Parathyroid adenoma (tissue), 2 donors: ENCODE measurements at regions not wholly inside any gene's neighbourhood (a gene's known extent, or its start where the extent isn't known, plus 50 kb on each side); places are given as distances from the start of the nearest gene placed in this dataset.

Experiments used
- H2AFZ ChIP-seq: fragments of 300-600 bp; sonication (generic); one replicate; pipeline ENCODE4 v1.7.0; 2017; ENCODE audit warnings: antibody characterized with exemption, mild to moderate bottlenecking
- H3K27ac ChIP-seq: fragments of 300-600 bp; sonication (generic); one replicate; pipeline ENCODE4 v1.7.0; 2017
- H3K27me3 ChIP-seq: fragments of 300-600 bp; sonication (generic); one replicate; pipeline ENCODE4 v1.7.0; 2017; ENCODE audit warnings: low read length; ENCODE audit not compliant: control insufficient read depth, insufficient read depth
- H3K36me3 ChIP-seq: fragments of 300-600 bp; sonication (generic); one replicate; pipeline ENCODE4 v1.7.0; 2017; ENCODE audit warnings: low read length; ENCODE audit not compliant: control insufficient read depth, insufficient read depth
- H3K4me1 ChIP-seq: fragments of 300-600 bp; sonication (generic); one replicate; pipeline ENCODE4 v1.7.0; 2017; ENCODE audit warnings: control low read depth
- H3K4me2 ChIP-seq: fragments of 300-600 bp; sonication (generic); one replicate; pipeline ENCODE4 v1.7.0; 2017; ENCODE audit warnings: low read length
- H3K4me3 ChIP-seq: fragments of 300-600 bp; sonication (generic); one replicate; pipeline ENCODE4 v1.7.0; 2017; ENCODE audit warnings: low read depth, low read length
- H3K79me2 ChIP-seq: fragments of 300-600 bp; sonication (generic); one replicate; pipeline ENCODE4 v1.7.0; 2017; ENCODE audit warnings: control low read depth
- H3K9ac ChIP-seq: fragments of 300-600 bp; sonication (generic); one replicate; pipeline ENCODE4 v1.7.0; 2017; ENCODE audit warnings: mild to moderate bottlenecking
- H3K9me3 ChIP-seq: fragments of 300-600 bp; sonication (generic); one replicate; pipeline ENCODE4 v1.7.0; 2017; ENCODE audit warnings: low read length; ENCODE audit not compliant: control insufficient read depth
- CTCF ChIP-seq: fragments of 300-600 bp; sonication (generic); IDR thresholded peaks from one replicate; pipeline ENCODE4 v1.7.0; 2017; ENCODE audit warnings: antibody characterized with exemption, mild to moderate bottlenecking
- donor health status: primary hyperparathyroidism.

DNA sequence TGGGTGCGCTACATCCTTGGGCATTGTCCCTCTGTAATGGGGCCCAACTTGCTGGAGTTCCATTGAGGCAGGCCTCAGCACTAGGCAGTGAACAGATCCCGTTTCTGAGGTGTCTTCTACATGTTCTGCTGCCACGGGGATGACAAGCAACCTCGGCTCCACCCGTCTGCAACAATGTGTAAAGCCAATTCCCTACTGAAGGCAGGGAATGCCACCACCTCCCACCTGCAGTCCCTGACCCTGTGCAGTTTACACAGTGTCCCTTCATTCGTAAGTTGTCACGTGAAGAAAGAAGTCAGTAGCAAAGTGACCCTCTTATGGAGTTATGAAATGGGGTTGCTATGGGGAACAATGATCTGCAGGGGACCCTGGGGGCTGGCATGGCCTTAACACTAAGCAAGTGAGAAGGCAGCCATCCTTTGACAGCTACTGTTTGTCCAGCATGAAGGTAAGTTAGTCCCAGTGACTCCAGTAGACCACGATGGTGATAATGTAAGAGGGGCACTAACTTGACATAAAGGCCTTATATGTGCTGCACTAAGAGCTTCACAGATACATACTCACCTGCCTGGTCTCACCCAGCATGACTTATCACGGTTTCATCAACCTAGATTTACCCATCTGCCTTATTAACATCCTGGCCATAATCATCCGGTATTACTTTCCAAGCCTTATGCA is 130.6 kb upstream of the ZSWIM2 start:
- H2AFZ ChIP-seq = no peak overlapping the region
- H3K27me3 ChIP-seq = no peaks in the 10 kb centered on the region
- H3K4me1 ChIP-seq = no peaks in the 10 kb centered on the region
- no peak overlapping the region for H3K9ac ChIP-seq
- H3K79me2 ChIP-seq = no peaks in the 10 kb centered on the region
- H3K4me2 ChIP-seq = no peak overlapping the region
- no peak overlapping the region for H3K27ac ChIP-seq
- H3K36me3 ChIP-seq = no peaks in the 10 kb centered on the region
- no peaks in the 10 kb centered on the region for H3K9me3 ChIP-seq
- no peak for TF ChIP-seq CTCF
- H3K4me3 ChIP-seq = no peak overlapping the region

DNA sequence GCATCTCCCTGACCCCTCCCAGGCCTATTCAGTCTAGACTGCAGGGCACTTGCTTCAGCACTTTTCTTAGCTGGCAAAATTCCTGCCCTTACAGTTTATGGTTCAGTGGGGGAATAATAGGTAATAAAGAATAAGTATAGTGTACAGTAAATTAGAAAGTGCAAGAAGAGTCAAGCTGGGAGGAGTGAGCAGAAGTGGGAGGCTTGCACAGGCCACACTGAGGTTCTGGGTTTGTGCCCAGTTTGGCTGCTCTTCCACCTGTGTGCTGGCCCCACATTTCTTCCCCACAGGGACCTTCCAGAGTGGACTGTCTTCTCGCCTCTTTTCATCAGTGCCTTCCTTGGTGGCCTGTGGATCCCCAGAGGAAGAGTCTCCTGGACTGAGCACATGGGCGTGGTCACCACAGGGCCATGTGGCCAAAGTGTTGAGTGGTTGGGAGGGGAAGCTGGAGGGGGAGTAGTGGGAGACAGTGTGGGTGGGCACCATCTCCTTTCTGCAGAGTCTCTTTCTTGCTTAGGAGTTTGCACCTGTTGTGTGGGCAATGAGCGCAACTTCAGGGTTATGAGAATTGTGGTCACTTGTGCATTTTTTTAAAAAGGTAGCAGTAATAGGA is 128.6 kb upstream of the ZSWIM2 start:
- Histone ChIP-seq H2AFZ (no peak overlapping the region), H3K4me2 (no peak overlapping the region), H3K36me3 (no peaks in the 10 kb centered on the region), H3K27ac (no peak overlapping the region), H3K4me1 (no peaks in the 10 kb centered on the region), H3K9me3 (no peaks in the 10 kb centered on the region), H3K79me2 (no peaks in the 10 kb centered on the region), H3K9ac (no peak overlapping the region), H3K4me3 (no peak overlapping the region), H3K27me3 (no peaks in the 10 kb centered on the region)
- no peak for TF ChIP-seq CTCF

GRCh38 chr2:186976329-186976728 is 127.4 kb upstream of the ZSWIM2 start:
- H3K27me3 ChIP-seq = no peaks in the 10 kb centered on the region
- H3K9me3 ChIP-seq = no peaks in the 10 kb centered on the region
- no peaks in the 10 kb centered on the region for H3K36me3 ChIP-seq
- no peaks in the 10 kb centered on the region for H3K4me1 ChIP-seq
- no peak overlapping the region for H3K27ac ChIP-seq
- H3K4me2 ChIP-seq = no peak overlapping the region
- H2AFZ ChIP-seq = no peak overlapping the region
- H3K79me2 ChIP-seq = no peaks in the 10 kb centered on the region
- no peak for TF ChIP-seq CTCF
- no peak overlapping the region for H3K9ac ChIP-seq
- H3K4me3 ChIP-seq = no peak overlapping the region

DNA sequence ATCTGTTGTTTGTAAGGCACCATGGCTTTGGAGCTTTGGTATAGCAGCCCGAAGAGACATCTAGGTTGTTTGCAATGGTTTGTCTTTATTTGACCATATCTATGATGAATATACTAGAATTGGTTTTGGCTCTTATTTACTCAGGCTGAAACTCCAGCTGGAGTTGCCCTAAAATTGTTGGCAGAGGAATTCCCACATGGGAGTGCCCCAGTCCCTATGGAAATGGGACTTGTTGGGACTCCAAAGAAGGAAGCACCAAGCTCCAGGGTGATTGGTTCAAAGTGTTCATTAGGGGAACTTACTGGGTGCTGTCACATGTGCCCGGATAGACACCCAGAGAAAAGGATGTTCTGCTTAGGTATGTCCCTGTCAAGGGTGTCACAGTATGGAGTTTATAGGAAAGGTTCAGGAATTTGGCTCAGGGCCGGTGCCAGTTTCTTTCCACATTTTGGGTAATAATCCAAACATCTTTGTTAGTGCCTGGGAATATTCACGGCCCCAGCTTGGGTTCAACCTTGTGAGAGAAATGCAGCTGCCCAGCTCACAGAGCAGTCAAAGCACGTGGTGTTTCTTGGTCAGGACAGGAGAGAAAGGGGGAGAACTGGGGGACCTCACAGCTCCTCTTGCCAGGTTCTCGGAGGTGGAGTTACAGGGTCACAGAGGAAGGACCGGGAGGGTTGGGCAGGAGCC is 123.5 kb upstream of the ZSWIM2 start:
- Histone ChIP-seq H3K9ac (no peak overlapping the region), H3K36me3 (no peaks in the 10 kb centered on the region), H3K27me3 (no peaks in the 10 kb centered on the region), H3K4me2 (no peak overlapping the region), H3K4me3 (no peak overlapping the region), H3K4me1 (no peaks in the 10 kb centered on the region), H3K27ac (no peak overlapping the region), H3K79me2 (no peaks in the 10 kb centered on the region), H2AFZ (no peak overlapping the region), H3K9me3 (no peaks in the 10 kb centered on the region)
- TF ChIP-seq CTCF = no peak
